Heart right ventricle (tissue), 16 donors: ENCODE measurements at regions not wholly inside any gene's neighbourhood (a gene's known extent, or its start where the extent isn't known, plus 50 kb on each side); places are given as distances from the start of the nearest gene placed in this dataset.

Experiments used
- ATAC-seq, 8 donors: fragments of 200-7000 bp; cut with Tn5 transposase; one replicate each; pipeline ENCODE4 v1.9.1; 2020; ENCODE audit warnings: mild to moderate bottlenecking in 8 of 8, moderate library complexity in 8 of 8, moderate number of reproducible peaks in 1 of 8
- DNase-seq, 2 donors: peaks; one replicate each; pipeline ENCODE4 v3.0.0-alpha.2; 2020
- H3K27ac ChIP-seq, 10 donors: fragments of 200-600 bp; sonication (generic) in 2 of 10; one replicate each; pipeline versions ENCODE4 v1.5.0 to v1.8.0; 2020 to 2022; ENCODE audit warnings: mild to moderate bottlenecking in 3 of 10
- H3K27me3 ChIP-seq, 7 donors: fragments of 200-600 bp; one replicate each; pipeline ENCODE4 v1.8.0; 2021 to 2022; ENCODE audit warnings: mild to moderate bottlenecking in 2 of 7
- H3K36me3 ChIP-seq, 9 donors: fragments of 200-600 bp; sonication (generic) in 1 of 9; one replicate each; pipeline versions ENCODE4 v1.5.0 to v1.8.0; 2020 to 2022; ENCODE audit warnings: mild to moderate bottlenecking in 2 of 9
- H3K4me1 ChIP-seq, 9 donors: fragments of 200-600 bp; sonication (generic) in 1 of 9; one replicate each; pipeline versions ENCODE4 v1.5.0 to v1.8.0; 2020 to 2022; ENCODE audit warnings: mild to moderate bottlenecking in 4 of 9
- H3K4me3 ChIP-seq, 10 donors: fragments of 200-600 bp; sonication (generic) in 2 of 10; one replicate each; pipeline versions ENCODE4 v1.5.0 to v1.8.0; 2020 to 2022; ENCODE audit warnings: mild to moderate bottlenecking in 7 of 10, moderate library complexity in 2 of 10
- H3K9me3 ChIP-seq, 11 donors: fragments of 200-600 bp in 10 of 11; sonication (generic) in 2 of 11; one replicate each; pipeline versions ENCODE4 v1.5.0 to v1.8.0; 2013 to 2022; ENCODE audit warnings: mild to moderate bottlenecking in 2 of 11, control low read depth in 1 of 11, moderate library complexity in 1 of 11
- WGBS, 2 donors: extraction: QIAGEN DNeasy Blood & Tissue Kit; methylation state at CpG; one replicate each; pipeline ENCODE4 v1.1.7; 2013; ENCODE audit warnings: inconsistent platforms in 1 of 2; 5-methylcytosine and 5-hydroxymethylcytosine counted together
- intact Hi-C, 10 donors: fragments of 100-400 bp; cut with DNase I; formaldehyde crosslinking; loops; one replicate each; pipeline versions ENCODE4 v1.11.1 to v1.14.2; 2022
- TF ChIP-seq, protein P1 (sequence below), 9 donors: fragments of 200-600 bp; sonication (generic) in 2 of 9; IDR thresholded peaks; one replicate each; pipeline versions ENCODE4 v1.5.0 to v1.8.0; 2021 to 2022; ENCODE audit warnings: antibody characterized with exemption in 9 of 9, mild to moderate bottlenecking in 5 of 9, moderate library complexity in 1 of 9
- donor health status: Arrhythmogenic right ventricular cardiomyopathy.
- donor health status: ischemic (EF 13 %, LVEDD 7.1; RV severe dilation, severe dysfunction).
- donor health status: healthy with polysubstance abuse.
- donor health status: DM: no; HTN: yes; CAD: no.
- donor health status: DM: no; HTN: no; CAD: no.
- donor health status: ischemic (EF 25% LVEDD 6.9; RV normal size, moderate dysfunction).
- donor health status: ischemic (EF 25% LVEDD 5.7; RV mildly dilated, moderate dysfunction).
- donor health status: healthy.
- donor health status: DM: yes; HTN: yes; CAD: no.
- donor health status: Ischemic cardiomyopathy.
- donor health status: ischemic (EF 35%, LVEDD 5.7; RV mildly dilated, moderate dysfunction).
- donor health status: nonischemic (EF 11% LVEDD 7.7; RV severe dilation, severe dysfunction).
- donor health status: DM: yes; HTN: yes; CAD: no.
- donor health status: PGD.
- donor health status: ischemic (EF 29% LVEDD 5.4; RV normal size, mild dysfunction).
- donor health status: nonischemic (EF 23%, LVEDD 6.1; RV moderate dilation, normal function).

DNA sequence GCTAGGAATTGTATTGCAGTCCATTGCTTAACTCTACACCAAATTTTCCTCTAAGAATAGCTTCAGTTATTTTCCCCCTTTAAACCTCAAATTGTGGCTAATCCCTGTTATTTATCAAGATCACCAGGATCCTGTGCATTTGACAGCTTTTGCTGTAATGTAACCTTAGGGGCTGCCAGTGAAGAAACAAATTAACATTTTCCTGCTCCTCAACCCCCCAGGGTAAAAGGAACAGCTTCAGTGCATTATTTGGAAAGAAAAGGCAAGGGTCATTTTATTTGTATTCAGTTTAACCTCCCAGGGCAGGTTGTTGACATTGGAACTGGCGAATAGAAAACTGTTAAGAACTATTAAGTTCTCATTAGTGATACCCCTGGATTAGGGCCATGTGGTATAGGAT, 57.0 kb downstream of the PCDH20 start:
- ATAC-seq, result no peak
- intact Hi-C loops, result no loop called here
- 64 to 68% methylated on average over 1 of the region's 1 CpG for WGBS, 2 donors
- TF ChIP-seq, protein P1, sequence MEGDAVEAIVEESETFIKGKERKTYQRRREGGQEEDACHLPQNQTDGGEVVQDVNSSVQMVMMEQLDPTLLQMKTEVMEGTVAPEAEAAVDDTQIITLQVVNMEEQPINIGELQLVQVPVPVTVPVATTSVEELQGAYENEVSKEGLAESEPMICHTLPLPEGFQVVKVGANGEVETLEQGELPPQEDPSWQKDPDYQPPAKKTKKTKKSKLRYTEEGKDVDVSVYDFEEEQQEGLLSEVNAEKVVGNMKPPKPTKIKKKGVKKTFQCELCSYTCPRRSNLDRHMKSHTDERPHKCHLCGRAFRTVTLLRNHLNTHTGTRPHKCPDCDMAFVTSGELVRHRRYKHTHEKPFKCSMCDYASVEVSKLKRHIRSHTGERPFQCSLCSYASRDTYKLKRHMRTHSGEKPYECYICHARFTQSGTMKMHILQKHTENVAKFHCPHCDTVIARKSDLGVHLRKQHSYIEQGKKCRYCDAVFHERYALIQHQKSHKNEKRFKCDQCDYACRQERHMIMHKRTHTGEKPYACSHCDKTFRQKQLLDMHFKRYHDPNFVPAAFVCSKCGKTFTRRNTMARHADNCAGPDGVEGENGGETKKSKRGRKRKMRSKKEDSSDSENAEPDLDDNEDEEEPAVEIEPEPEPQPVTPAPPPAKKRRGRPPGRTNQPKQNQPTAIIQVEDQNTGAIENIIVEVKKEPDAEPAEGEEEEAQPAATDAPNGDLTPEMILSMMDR (IDR thresholded peaks at IDR 0.05), result no peak
- DNase-seq, result no peak
- no peaks in the 10 kb centered on the region for H3K27me3 ChIP-seq
- peaks cover 0 to 27% (median 0%) of the 10 kb centered on the region in 11 donors for H3K9me3 ChIP-seq
- H3K4me3 ChIP-seq, result no peak overlapping the region
- no peaks in the 10 kb centered on the region for H3K4me1 ChIP-seq
- no peaks in the 10 kb centered on the region for H3K36me3 ChIP-seq
- no peak overlapping the region for H3K27ac ChIP-seq

DNA sequence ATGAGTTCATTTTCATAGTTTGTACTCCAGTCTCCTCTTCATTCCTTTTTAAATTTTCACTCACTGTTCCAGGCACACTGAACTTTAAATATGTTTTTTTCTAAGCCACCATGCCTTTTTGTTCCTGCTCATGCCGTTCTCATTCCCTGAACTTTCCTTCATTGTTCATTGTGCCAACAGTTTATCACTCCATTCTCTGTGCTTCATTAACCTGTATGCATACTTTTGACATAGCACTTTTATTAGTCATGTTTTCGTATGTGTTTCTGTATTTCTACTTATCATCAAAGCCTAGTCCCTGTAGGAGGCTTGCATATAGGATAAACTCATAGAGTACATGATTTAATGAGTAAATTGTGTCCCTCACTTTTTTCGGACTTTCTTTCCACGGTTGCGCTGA, 65.3 kb downstream of the PCDH20 start:
- no peaks in the 10 kb centered on the region for H3K36me3 ChIP-seq
- no peak overlapping the region for H3K27ac ChIP-seq
- no peaks in the 10 kb centered on the region for H3K4me1 ChIP-seq
- 78% methylated on average over 5 of the region's 5 CpGs for WGBS, 2 donors
- intact Hi-C loops, result no loop called here
- DNase-seq (no peak), ATAC-seq (no peak)
- TF ChIP-seq, protein P1 (IDR thresholded peaks at IDR 0.05), result no peak
- H3K4me3 ChIP-seq, result no peak overlapping the region
- H3K9me3 ChIP-seq, result peaks cover 0 to 8% (median 0%) of the 10 kb centered on the region in 11 donors
- H3K27me3 ChIP-seq, result no peaks in the 10 kb centered on the region

DNA sequence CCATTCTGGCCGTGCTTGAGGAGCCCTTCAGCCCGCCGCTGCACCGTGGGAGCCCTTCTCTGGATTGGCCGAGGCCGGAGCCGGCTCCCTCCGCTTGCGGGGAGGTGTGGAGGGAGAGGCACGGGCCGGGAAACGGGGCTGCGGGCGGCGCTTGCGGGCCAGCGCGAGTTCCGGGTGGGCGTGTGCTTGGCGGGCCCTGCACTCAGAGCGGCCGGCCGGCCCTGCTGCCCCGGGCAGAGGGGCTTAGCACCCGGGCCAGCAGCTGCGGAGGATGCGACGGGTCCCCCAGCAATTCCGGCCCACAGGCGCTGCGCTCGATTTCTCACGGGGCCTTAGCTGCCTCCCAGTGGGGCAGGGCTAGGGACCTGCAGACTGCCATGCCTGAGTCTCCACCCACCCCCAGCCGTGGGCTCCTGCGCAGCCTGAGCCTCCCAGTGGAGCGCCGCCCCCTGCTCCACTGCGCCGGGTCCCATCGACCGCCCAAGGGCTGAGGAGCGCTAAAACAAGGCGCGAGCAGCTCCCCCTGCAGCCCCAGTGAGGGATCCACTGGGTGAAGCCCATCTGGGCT, 76.5 kb downstream of the PCDH20 start:
- intact Hi-C loops, result no loop called here
- peaks cover 0 to 15% (median 0%) of the 10 kb centered on the region in 11 donors for H3K9me3 ChIP-seq
- TF ChIP-seq, protein P1 (IDR thresholded peaks at IDR 0.05), result no peak
- no peak for ATAC-seq
- H3K27me3 ChIP-seq, result no peaks in the 10 kb centered on the region
- WGBS, 2 donors, result 82 to 87% methylated on average over 41 to 45 of the region's 45 CpGs
- no peaks in the 10 kb centered on the region for H3K36me3 ChIP-seq
- no peaks in the 10 kb centered on the region for H3K4me1 ChIP-seq
- no peak overlapping the region for H3K27ac ChIP-seq
- DNase-seq, result no peak
- H3K4me3 ChIP-seq, result no peak overlapping the region

DNA sequence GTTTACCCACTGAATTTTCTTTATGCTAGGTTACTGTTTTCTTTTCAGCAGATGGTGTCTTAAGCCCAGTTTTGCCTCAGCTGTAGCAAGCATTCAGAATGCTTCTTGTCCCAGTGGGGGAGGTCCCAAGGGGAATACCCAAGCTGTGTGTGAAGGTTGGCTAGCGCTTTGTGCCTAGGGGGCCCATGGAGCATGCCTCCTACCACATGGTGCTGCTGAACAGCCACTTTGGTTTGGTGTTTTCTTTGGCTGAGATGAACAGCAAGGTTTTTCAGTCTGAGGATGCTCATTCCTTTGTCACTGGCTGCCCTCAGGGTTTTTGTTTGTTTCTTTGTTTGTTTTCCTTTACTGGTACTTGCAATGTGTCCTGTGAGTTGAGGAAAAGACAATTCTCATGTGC, 99.0 kb downstream of the PCDH20 start:
- no peak for DNase-seq
- Histone ChIP-seq H3K27ac (no peak overlapping the region), H3K9me3 (peaks cover 0 to 38% (median 0%) of the 10 kb centered on the region in 11 donors), H3K4me3 (no peak overlapping the region), H3K27me3 (peaks cover 0 to 2% (median 0%) of the 10 kb centered on the region in 7 donors), H3K36me3 (no peaks in the 10 kb centered on the region), H3K4me1 (no peaks in the 10 kb centered on the region)
- ATAC-seq, result no peak
- WGBS, 2 donors, result 66 to 97% methylated on average over 1 of the region's 1 CpG
- intact Hi-C loops, result no loop called here
- TF ChIP-seq, protein P1 (IDR thresholded peaks at IDR 0.05), result no peak
